Body of pancreas (tissue), 4 donors: ENCODE measurements at regions not wholly inside any gene's neighbourhood (a gene's known extent, or its start where the extent isn't known, plus 50 kb on each side); places are given as distances from the start of the nearest gene placed in this dataset.

Experiments used
- ATAC-seq: fragments of 150-250 bp; one replicate; pipeline ENCODE4 v1.9.1; 2016
- DNase-seq, 4 donors: peaks; one replicate each; pipeline ENCODE4 v3.0.0-alpha.2; 2019
- H3K27ac ChIP-seq, 4 donors: fragments of 200-600 bp; sonication (generic); 1 replicate in 3 of 4; 2 replicates in 1 of 4; pipeline versions ENCODE4 v1.5.1 to v1.6.1; 2016 to 2019; ENCODE audit warnings: mild to moderate bottlenecking in 1 of 4, mixed read lengths in 1 of 4, moderate library complexity in 1 of 4
- H3K27me3 ChIP-seq, 2 donors: fragments of 200-600 bp; sonication (generic); one replicate each; pipeline ENCODE4 v1.6.0; 2016; ENCODE audit warnings: mild to moderate bottlenecking in 1 of 2
- H3K36me3 ChIP-seq, 2 donors: fragments of 200-600 bp; sonication (generic); replicated peaks in 1 of 2; 2 replicates each; pipeline ENCODE4 v1.5.1; 2016; ENCODE audit warnings: low read depth in 2 of 2; ENCODE audit not compliant: insufficient read depth in 1 of 2
- H3K4me1 ChIP-seq: fragments of 200-600 bp; sonication (generic); one replicate; pipeline ENCODE4 v1.6.0; 2016
- H3K4me3 ChIP-seq, 2 donors: fragments of 200-600 bp; sonication (generic); 1 replicate in 1 of 2; 2 replicates in 1 of 2; pipeline ENCODE4 v1.5.1; 2016 to 2019
- H3K9me3 ChIP-seq, 3 donors: fragments of 200-600 bp; sonication (generic); 1 replicate in 2 of 3; 2 replicates in 1 of 3; pipeline ENCODE4 v1.5.1; 2016
- POLR2A ChIP-seq, 3 donors: fragments of 450-650 bp; IDR thresholded peaks; one replicate each; pipeline ENCODE4 v1.6.1; 2016; ENCODE audit warnings: antibody characterized with exemption in 3 of 3, mild to moderate bottlenecking in 2 of 3
- WGBS, 2 donors: methylation state at CpG; one replicate each; pipeline ENCODE4 v1.1.5; 2017; 5-methylcytosine and 5-hydroxymethylcytosine counted together
- intact Hi-C: fragments of 100-400 bp; cut with DNase I; formaldehyde crosslinking; loops from one replicate; pipeline ENCODE4 v1.15.1; 2023
- TF ChIP-seq, protein P1 (sequence below), 7 experiments: fragments of 450-650 bp in 4 of 7; fragments of 200-600 bp in 3 of 7; sonication (generic) in 3 of 7; IDR thresholded peaks; one replicate each; pipeline ENCODE4 v1.5.1; 2016 to 2019; ENCODE audit warnings: antibody characterized with exemption in 7 of 7

DNA sequence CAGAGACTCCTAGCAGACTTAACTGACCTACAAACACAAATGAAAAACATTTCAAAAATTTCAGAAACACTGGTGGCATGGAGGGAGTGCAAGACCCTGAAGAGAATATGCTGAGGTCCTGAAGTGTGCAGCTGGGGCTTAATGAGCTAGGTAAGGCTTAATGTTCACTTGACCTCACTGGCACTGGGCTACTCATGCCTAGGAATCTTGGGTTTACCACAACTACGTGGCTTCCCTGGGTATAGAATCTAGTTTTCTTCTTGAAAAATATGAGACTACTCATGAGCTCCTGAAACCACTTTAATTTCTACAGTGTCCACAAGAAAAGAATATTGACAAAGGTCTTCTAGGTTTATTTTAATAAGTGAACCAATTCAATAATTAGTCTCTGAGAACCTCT lies 139.8 kb downstream of the HNMT start:
- TF ChIP-seq, protein P1, sequence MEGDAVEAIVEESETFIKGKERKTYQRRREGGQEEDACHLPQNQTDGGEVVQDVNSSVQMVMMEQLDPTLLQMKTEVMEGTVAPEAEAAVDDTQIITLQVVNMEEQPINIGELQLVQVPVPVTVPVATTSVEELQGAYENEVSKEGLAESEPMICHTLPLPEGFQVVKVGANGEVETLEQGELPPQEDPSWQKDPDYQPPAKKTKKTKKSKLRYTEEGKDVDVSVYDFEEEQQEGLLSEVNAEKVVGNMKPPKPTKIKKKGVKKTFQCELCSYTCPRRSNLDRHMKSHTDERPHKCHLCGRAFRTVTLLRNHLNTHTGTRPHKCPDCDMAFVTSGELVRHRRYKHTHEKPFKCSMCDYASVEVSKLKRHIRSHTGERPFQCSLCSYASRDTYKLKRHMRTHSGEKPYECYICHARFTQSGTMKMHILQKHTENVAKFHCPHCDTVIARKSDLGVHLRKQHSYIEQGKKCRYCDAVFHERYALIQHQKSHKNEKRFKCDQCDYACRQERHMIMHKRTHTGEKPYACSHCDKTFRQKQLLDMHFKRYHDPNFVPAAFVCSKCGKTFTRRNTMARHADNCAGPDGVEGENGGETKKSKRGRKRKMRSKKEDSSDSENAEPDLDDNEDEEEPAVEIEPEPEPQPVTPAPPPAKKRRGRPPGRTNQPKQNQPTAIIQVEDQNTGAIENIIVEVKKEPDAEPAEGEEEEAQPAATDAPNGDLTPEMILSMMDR (IDR thresholded peaks at IDR 0.05): no peak
- TF ChIP-seq POLR2A (IDR thresholded peaks at IDR 0.05): no peak
- Histone ChIP-seq H3K4me1 (no peaks in the 10 kb centered on the region), H3K9me3 (no peaks in the 10 kb centered on the region), H3K4me3 (no peak overlapping the region), H3K36me3 (no peaks in the 10 kb centered on the region), H3K27ac (no peak overlapping the region), H3K27me3 (no peaks in the 10 kb centered on the region)
- WGBS, 2 donors: 85 to 100% methylated on average over 1 of the region's 1 CpG
- ATAC-seq (no peak), DNase-seq (no peak)
- intact Hi-C loops: no loop called here

DNA sequence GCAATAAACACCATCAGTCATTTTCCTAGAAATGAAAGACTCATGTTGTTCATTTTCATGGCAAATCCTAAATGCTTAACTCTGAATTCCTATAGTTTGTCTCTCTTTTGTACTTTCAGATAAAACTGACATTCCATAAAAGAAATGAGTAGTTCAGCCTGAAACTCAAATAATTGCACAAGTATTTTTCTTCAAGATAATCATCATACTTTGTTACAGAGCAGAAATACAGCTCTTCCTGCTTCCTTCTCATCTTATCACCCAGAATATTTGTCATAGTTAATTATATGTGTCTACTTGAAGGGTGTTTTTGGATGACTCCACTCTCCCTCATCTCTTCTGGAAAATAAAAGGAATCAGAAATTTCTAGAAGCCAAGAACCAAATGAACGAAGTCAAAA lies 141.1 kb downstream of the HNMT start:
- Histone ChIP-seq H3K4me3 (no peak overlapping the region), H3K9me3 (no peaks in the 10 kb centered on the region), H3K4me1 (no peaks in the 10 kb centered on the region), H3K36me3 (no peaks in the 10 kb centered on the region), H3K27me3 (no peaks in the 10 kb centered on the region), H3K27ac (no peak overlapping the region)
- ATAC-seq (no peak), DNase-seq (no peak)
- TF ChIP-seq, protein P1 (IDR thresholded peaks at IDR 0.05): no peak
- no peak for TF ChIP-seq POLR2A (IDR thresholded peaks at IDR 0.05)
- intact Hi-C loops: no loop called here
- WGBS, 2 donors: 90 to 92% methylated on average over 1 of the region's 1 CpG

DNA sequence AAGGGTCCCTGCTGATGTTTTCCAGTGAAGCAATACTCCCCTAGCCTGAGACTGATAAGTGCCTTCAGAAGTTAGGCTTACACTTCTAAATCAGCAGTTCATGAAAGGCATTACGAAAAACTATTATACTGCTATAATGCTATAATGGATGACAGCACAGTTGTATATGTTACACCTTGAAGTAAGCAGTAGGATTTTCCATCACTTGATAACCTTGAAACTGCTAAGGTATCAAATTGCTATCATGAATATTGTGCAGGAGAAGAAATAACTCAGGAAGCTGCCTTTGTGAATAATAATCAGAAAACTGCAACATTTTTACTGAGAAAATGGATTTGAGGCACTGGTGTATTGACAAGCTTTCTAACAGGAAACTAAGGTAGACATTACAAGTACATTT lies 142.3 kb downstream of the HNMT start:
- no peak for DNase-seq
- 19 to 86% methylated on average over 1 of the region's 1 CpG for WGBS, 2 donors
- H3K4me1 ChIP-seq: no peaks in the 10 kb centered on the region
- ATAC-seq: no peak
- H3K9me3 ChIP-seq: no peaks in the 10 kb centered on the region
- intact Hi-C loops: no loop called here
- no peak overlapping the region for H3K27ac ChIP-seq
- H3K36me3 ChIP-seq: no peaks in the 10 kb centered on the region
- no peaks in the 10 kb centered on the region for H3K27me3 ChIP-seq
- H3K4me3 ChIP-seq: no peak overlapping the region
- TF ChIP-seq POLR2A (IDR thresholded peaks at IDR 0.05): no peak
- TF ChIP-seq, protein P1 (IDR thresholded peaks at IDR 0.05): no peak

DNA sequence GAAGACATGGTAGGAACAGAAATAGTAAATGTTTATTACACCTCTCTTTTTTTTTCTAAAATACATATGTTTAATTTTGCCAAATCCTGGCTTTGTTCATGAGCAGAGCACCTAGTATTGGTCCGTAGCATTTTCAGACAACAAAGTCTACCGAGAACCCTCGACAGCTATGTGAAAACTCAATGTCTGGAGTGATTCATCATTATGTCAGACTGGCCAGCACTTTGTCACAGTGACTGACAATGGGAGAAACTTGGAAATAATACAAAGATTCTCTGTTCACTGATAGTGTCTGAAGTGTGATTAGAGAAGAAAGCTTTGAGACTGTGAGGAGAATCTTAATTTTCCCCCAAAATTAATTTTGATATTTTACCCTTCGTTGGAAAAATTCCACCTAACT lies 143.0 kb downstream of the HNMT start:
- no peaks in the 10 kb centered on the region for H3K9me3 ChIP-seq
- no peaks in the 10 kb centered on the region for H3K36me3 ChIP-seq
- WGBS, 2 donors: 51 to 57% methylated on average over 4 of the region's 4 CpGs
- intact Hi-C loops: no loop called here
- H3K4me1 ChIP-seq: no peaks in the 10 kb centered on the region
- DNase-seq (no peak), ATAC-seq (no peak)
- no peak overlapping the region for H3K27ac ChIP-seq
- no peak overlapping the region for H3K4me3 ChIP-seq
- no peaks in the 10 kb centered on the region for H3K27me3 ChIP-seq
- TF ChIP-seq, protein P1 (IDR thresholded peaks at IDR 0.05): no peak
- TF ChIP-seq POLR2A (IDR thresholded peaks at IDR 0.05): no peak

DNA sequence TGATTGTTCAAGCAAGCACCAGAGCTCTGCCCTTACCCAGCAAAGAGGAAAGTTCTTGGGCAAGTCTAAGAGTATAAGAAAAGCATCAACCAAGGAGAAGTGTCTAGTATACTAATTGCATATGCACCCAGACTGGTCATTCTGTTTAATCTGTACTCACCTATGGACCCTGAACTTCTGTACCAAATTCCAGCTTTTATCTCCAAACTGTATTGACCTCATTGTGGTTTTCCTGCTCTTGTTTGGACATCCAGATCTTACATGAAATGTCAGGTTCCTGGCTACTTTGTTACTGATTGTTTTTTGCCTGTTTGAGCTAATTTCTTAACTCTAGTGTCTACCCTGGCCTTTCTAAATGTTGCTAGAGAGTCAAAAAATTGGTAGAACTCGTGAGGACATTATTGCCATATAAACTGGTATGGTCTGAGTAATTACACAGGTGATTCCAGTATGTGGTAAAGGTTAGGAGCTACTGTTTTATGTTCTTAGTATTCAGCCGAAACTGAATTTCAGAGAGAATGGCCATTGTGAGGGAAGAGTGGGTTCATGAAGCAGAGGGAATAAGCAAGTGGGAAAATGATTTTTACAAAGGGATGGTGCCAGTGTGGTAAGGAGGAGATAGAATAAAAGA lies 146.3 kb downstream of the HNMT start:
- H3K27ac ChIP-seq: no peak overlapping the region
- no peaks in the 10 kb centered on the region for H3K4me1 ChIP-seq
- H3K36me3 ChIP-seq: no peaks in the 10 kb centered on the region
- DNase-seq (no peak), ATAC-seq (no peak)
- TF ChIP-seq, protein P1 (IDR thresholded peaks at IDR 0.05): no peak
- TF ChIP-seq POLR2A (IDR thresholded peaks at IDR 0.05): no peak
- H3K9me3 ChIP-seq: no peaks in the 10 kb centered on the region
- WGBS, 2 donors: 70 to 86% methylated on average over 2 of the region's 2 CpGs
- intact Hi-C loops: no loop called here
- H3K4me3 ChIP-seq: no peak overlapping the region
- H3K27me3 ChIP-seq: no peaks in the 10 kb centered on the region
